Skin of body (tissue), 1 donor: ENCODE measurements at regions not wholly inside any gene's neighbourhood (a gene's known extent, or its start where the extent isn't known, plus 50 kb on each side); places are given as distances from the start of the nearest gene placed in this dataset.
A peak's percentile ranks its signal among the peaks of the same experiment; 100 is the strongest.

Source experiments
- DNase-seq: peaks from one replicate; lab custom pipeline; 2025; lab: John Stamatoyannopoulos, UW

DNA sequence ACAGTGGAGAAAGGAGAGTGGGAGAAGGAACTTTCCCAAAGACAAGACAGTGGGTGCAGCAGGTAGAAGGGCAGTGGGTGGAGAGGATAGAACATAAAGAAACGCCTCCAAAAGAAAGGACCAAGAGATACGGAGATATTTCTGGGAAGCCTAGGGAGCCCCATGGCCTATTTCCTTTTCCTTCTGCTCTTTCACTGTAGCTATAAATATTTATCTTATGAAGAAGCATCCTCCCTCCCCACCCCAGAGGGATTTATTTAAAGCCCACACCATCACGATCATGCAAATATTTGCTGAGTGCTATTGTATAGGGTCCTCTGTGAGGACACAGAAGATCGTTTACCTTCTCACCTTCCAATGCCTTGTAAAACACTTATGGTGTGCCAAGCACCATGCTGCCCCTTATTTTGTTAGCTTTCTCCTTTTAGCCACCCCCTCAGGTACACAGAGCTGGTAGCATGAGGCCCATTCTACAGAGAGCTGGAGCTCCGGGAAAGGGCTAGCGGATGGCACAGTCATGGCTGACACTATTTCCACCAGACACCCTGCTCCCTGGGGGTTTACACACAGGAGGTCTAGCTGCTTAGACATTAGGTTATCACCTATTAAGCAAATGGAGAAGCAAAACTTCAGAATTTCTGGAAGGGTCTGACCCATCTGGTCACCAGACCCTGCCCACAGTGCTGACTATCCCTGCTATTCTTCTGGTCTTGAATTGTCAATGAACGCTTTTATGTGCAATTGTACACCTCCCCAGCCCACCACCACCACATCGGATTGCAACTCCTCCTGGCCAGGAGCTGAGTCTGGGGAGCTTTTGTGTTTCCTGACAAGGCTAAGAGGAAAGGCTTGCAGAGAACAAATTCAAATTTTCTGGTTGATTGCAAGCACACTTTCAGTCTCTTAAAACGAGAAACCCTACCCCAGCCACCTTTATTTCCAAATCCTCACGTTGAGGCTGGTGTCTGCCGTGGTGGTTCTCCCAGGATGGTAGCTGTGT, 91.8 kb upstream of the KLF7 start:
- no peak for DNase-seq

GRCh38 chr2:207258263-207258991, 92.7 kb upstream of the KLF7 start:
- DNase-seq = no peak

- DNase-seq = no peak
These were observed 94.3 kb upstream of the KLF7 start for GRCh38 chr2:207260021-207260420.

- no peak for DNase-seq
These were observed 95.2 kb upstream of the KLF7 start for GRCh38 chr2:207260947-207261346.

- DNase-seq = no peak
These were observed 98.6 kb upstream of the KLF7 start for GRCh38 chr2:207264310-207264709.

DNA sequence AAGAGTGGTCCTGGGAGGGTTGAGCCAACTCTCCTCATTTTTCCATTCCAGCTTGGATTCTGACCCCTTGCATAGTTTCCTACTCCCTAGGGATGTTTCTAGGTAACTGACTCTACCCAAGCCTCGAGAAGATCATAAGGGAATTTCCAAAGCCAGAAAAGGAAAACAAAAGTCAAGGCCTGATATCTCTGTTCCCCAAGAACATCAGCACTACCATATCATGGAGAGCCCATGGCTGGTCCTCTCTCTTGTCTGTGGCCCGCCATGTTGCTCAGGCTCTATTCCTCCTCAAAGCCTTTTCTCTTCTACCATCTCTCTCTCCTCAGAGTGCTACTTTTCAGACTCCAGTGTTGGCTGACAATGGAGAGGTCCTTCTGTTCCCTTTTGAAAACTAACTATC, 99.6 kb upstream of the KLF7 start:
- no peak for DNase-seq

GRCh38 chr2:207265869-207266268, 100.1 kb upstream of the KLF7 start:
- no peak for DNase-seq

DNA sequence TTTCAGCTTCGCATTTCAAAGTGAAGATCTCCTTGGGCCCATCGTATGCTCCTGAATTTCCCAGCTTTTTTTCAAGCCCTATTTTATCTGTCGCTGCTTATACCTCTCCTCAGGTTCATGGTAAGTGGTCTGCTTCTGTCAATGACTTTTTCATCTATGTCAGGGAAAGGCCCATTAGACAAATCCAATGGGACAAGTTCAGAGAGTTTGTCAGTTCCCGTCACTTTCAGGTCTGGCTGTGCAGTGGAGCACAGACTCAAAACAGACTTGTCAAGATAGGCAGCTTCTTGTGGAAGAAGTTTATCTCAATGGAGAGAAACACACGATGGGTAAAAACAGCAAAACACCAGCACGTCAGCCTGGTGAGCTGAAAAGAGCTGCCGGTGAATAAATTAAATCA, 100.9 kb upstream of the KLF7 start:
- no peak for DNase-seq

- no peak for DNase-seq
These were observed 103.3 kb upstream of the KLF7 start for GRCh38 chr2:207269038-207269437.

DNA sequence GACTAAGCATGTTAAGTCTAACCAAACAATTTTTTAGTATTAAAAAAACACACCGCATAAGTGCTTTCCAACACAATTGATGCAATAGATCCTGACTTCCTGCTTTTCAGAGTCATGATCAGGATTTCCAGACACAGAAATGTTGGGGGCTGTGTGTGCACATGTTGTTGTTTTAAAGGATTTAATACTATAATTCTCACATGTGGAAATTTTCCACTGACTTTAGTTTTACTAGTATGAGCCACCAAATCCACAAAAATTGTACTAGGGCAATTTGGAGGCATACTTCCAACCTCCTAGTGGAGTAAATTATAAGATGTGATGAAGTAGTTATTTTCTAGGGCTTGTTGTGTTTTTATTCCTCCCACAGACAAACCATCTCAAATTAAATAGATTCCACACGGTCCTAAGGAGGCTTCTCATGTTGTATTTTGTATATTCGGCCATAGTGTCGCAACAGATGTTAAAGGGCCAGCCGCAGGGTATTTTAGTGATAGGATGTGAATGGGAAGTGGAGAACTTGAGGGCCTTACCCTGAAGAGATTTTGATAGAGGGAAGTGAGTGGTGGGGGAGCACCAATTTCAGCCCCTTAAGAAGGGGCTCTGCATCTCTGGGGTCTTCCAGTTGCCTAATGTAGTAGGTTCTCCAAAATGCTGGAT, 108.9 kb upstream of the KLF7 start:
- DNase-seq = no peak

DNA sequence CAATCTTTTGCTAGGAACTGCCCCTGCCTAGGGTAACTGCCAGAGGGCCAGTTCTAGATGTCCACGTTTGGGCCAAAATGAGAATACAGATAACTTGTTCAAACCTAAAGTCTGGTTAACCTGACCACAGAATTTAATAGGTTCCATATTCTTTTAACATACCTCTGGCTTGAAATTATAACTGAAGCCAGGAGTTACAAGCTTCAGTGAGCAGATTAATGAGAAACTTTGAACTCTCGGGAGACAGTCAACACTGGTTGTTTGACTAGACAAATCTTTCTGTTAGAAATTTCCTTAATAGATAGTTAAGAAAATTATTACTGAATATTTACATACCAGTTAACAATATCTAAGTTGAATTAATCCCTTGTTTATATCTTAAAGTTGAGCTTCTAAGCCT, 110.0 kb upstream of the KLF7 start:
- no peak for DNase-seq

DNA sequence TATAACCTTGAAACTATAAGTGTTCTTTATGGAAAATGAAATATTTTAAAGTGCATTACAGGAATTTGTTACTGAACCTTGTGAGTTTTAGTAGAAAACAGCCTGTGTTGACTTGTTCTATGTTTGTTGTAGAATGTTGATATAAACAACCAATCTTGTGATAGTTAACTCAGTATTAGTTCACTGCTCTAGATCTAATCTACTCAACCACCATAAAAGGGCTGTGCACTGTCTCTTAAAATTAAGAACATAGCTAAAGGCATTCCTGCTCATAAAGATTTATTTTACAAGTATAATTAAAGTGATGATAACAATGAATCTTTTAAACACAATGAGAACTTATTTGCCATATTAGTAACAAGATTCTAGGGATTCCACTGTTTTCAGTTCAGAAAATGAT, 110.5 kb upstream of the KLF7 start:
- no peak for DNase-seq

- DNase-seq = no peak
These were observed 111.1 kb upstream of the KLF7 start for GRCh38 chr2:207276858-207277257.

GRCh38 chr2:207279520-207279919, 113.8 kb upstream of the KLF7 start:
- no peak for DNase-seq

GRCh38 chr2:207281436-207281835, 115.7 kb upstream of the KLF7 start:
- DNase-seq = no peak

DNA sequence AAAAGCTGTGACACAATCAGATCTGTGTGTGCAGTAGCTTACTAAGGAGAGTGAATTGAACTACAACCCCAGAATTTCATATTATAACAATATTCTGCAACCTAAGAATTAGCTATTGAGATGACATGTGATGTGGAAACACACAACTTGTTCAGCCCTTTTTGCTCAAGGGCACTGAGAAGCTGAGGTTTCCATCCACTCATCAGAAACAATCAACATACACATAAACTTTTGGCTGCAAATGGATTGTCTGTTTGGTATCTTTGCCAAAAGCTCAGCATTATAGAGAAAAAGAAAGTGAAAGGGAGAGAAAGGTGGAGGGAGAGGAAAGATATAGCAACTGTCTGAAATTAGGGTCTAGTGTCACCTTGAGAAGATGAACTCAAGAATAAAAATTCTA, 117.2 kb upstream of the KLF7 start:
- peak; percentile 14 for DNase-seq

DNA sequence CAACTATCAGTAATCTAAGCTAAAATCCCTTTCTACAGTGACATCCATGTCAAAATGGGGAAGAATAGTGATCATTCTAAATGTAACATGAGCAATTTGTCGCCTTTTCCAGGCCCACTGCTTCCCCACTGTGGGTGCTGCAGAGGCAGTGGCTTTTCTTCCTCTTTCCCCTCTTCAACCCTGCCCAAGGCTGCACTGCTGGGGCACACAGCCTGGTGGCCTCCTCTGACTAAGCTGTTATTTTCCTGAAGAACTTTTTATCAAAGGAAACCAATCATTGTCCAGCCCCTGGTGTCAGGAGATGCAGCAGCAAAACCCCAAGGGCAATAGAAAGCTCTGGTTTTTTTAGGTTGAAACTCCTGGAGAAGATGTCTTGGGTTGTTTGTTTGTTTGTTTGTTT, 117.6 kb upstream of the KLF7 start:
- DNase-seq = no peak

DNA sequence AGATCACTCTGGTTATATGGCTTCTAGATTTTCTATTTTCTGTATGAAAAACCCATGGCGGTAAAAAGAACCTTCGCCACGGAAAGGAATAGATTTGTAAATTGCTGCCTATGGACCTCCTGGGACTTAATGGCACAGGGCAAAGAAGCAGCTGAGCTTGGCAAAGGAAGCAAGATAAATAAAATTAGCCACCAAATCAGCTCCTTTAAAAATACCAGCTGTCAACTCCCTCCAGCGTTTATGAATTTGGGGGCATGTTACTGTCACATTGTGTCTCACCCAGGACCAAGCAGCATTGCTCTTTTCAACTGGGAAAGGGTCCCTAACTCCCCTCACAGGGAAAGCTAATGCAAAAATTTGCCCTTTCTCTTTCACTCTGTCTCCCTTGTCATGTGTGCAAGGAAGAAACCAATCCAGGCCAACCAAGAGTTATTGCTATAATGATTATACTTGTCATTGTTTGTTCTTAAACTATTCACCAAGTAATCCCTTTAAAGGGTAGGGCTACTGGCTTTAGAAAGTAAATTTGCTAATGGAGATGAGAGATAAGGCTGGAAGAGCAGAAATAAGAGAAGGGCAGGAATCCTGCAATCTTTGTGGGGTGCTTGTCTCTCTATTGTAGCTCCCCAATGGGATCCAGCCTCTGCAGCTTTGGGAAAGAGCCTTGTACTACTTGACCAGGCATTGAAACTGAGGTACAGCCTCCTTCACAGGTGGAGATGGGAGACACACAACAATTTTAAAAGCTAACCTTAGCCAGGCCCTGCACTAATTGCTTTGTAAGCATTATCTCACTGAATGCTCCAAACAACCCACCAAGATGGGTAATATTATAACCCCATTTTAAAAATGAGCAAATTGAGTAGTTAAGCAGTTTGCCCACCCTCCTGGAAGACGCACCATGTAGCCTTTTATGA, 119.1 kb upstream of the KLF7 start:
- DNase-seq = no peak

DNA sequence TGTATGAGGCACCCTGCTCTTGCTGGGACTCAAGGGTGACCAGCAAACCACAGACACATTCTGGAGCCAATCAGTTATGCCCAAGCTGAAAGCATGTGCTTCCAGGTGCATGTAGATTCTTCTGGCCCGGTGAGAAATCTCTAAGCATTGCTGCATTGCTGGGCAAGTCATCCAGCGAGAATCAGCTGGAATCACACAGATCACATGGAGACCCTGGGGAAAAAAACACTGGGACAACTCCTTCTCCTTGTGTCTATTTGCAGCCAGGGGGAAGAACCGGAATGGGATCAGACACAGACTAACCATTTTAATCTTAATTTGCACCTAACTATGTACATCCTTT, 119.7 kb upstream of the KLF7 start:
- no peak for DNase-seq

- no peak for DNase-seq
These were observed 120.4 kb upstream of the KLF7 start for GRCh38 chr2:207286106-207286505.

DNA sequence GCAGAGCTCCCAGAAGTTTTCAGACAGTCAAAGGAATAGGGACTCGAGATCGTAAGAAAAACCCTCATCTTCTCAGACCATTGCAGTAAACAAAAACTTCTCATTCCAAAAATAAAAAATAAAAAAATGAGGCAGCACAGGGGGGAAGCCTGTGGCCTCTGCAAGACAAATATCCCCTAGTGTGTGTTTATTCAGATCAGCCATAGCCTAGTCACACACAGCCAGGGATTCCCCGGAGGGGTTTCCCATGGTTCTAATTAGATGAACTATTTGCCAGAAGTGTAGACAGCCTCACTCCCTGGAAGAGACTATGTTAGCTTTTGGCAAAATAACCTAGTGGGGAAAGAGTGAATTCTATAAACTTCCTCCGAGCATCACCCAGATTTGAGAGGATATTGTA, 122.9 kb upstream of the KLF7 start:
- no peak for DNase-seq
